ENCODE measurements at regions not wholly inside any gene's neighbourhood (a gene's known extent, or its start where the extent isn't known, plus 50 kb on each side); places are given as distances from the start of the nearest gene placed in this dataset.

GRCh38 chr18:22040533-22040932, 128.9 kb upstream of the GATA6 start:
- TF ChIP-seq CTCF (IDR thresholded peaks at IDR 0.05) (no peak), REST (IDR thresholded peaks at IDR 0.05; ENCODE audit: insufficient read depth in 1 of 2, low read depth in 2 of 2, low read length in 1 of 2) (no peak), POLR2AphosphoS5 (IDR thresholded peaks at IDR 0.05; ENCODE audit: low read depth, low read length) (no peak)

Data from Panc1 (cell line).